Pancreas (tissue), 10 donors: ENCODE measurements at regions not wholly inside any gene's neighbourhood (a gene's known extent, or its start where the extent isn't known, plus 50 kb on each side); places are given as distances from the start of the nearest gene placed in this dataset.

Source experiments
- ATAC-seq, 4 donors: fragments of 200-7000 bp; cut with Tn5 transposase; one replicate each; pipeline versions ENCODE4 v1.8.0 to v1.9.1; 2020; ENCODE audit warnings: mild to moderate bottlenecking in 4 of 4, moderate library complexity in 4 of 4
- DNase-seq, 6 donors: peaks; one replicate each; pipeline ENCODE4 v3.0.0-alpha.2; 2020
- FAIRE-seq: peaks from 2 replicates; lab custom pipeline; 2012; peaks lifted over from hg19 to GRCh38; lab: Jason Lieb, UNC
- H3K27ac ChIP-seq, 4 donors: fragments of 200-600 bp; sonication (generic); 1 replicate in 3 of 4; 2 replicates in 1 of 4; pipeline versions ENCODE4 v1.5.0 to v1.8.0; 2020
- H3K27me3 ChIP-seq, 4 donors: fragments of 200-600 bp; one replicate each; pipeline ENCODE4 v1.8.0; 2021
- H3K36me3 ChIP-seq, 3 donors: fragments of 200-600 bp; sonication (generic) in 1 of 3; one replicate each; pipeline versions ENCODE4 v1.5.0 to v1.8.0; 2020 to 2021
- H3K4me1 ChIP-seq, 3 donors: fragments of 200-600 bp; one replicate each; pipeline ENCODE4 v1.8.0; 2021
- H3K4me3 ChIP-seq, 4 donors: fragments of 200-600 bp; sonication (generic) in 2 of 4; one replicate each; pipeline versions ENCODE4 v1.5.0 to v1.8.0; 2020 to 2021
- H3K9me3 ChIP-seq, 4 donors: fragments of 200-600 bp; one replicate each; pipeline ENCODE4 v1.8.0; 2021
- WGBS, 2 donors: extraction: QIAGEN DNeasy Blood & Tissue Kit; methylation state at CpG; one replicate each; pipeline ENCODE4 v1.1.7; 2013; 5-methylcytosine and 5-hydroxymethylcytosine counted together
- intact Hi-C, 3 donors: fragments of 100-400 bp; cut with DNase I; formaldehyde crosslinking; loops; one replicate each; pipeline versions ENCODE4 v1.11.1 to v1.14.2; 2022
- TF ChIP-seq, protein P1 (sequence below), 4 donors: fragments of 200-600 bp; sonication (generic) in 3 of 4; IDR thresholded peaks; one replicate each; pipeline versions ENCODE4 v1.5.0 to v1.8.0; 2021; ENCODE audit warnings: antibody characterized with exemption in 4 of 4
- donor health status: healthy with polysubstance abuse.
- donor health status: DM: no; HTN: no; CAD: no; lungs with moderate emphysema.
- donor health status: DM: no; HTN: no; CAD: no.
- donor health status: control.
- donor health status: control.
- donor health status: Bipolar disorder and iron deficiency.
- donor health status: DM: yes; HTN: yes; CAD: no.
- donor health status: DM: no; HTN: no; CAD: no.
- donor health status: DM: no; HTN: no; CAD: no.
- donor health status: DM: yes; HTN: yes; CAD: no.

DNA sequence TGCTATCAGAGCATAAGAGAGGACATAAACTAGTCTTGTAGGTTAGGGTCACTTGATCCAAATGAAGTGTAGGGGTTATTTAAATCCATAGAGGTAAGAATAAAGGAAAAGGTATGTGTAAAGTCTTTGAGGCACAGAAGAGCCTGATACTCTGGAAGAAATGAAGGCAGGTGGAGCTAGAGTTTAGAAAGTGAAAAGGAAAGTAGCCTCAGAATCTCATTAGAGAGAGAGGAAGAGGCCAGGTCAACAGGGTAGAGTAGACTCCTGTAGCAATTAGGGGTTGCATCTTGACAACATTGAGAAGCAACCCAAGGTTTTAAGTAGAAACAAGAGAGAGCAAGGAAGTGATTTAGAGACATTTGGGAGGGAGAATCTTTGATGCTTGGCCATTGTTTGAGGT is 235.2 kb upstream of the SOX9 start:
- FAIRE-seq (no peak), ATAC-seq (no peak), DNase-seq (no peak)
- Histone ChIP-seq H3K27me3 (no peaks in the 10 kb centered on the region), H3K9me3 (no peaks in the 10 kb centered on the region), H3K4me1 (no peaks in the 10 kb centered on the region), H3K27ac (no peak overlapping the region), H3K36me3 (no peaks in the 10 kb centered on the region), H3K4me3 (no peak overlapping the region)
- TF ChIP-seq, protein P1, sequence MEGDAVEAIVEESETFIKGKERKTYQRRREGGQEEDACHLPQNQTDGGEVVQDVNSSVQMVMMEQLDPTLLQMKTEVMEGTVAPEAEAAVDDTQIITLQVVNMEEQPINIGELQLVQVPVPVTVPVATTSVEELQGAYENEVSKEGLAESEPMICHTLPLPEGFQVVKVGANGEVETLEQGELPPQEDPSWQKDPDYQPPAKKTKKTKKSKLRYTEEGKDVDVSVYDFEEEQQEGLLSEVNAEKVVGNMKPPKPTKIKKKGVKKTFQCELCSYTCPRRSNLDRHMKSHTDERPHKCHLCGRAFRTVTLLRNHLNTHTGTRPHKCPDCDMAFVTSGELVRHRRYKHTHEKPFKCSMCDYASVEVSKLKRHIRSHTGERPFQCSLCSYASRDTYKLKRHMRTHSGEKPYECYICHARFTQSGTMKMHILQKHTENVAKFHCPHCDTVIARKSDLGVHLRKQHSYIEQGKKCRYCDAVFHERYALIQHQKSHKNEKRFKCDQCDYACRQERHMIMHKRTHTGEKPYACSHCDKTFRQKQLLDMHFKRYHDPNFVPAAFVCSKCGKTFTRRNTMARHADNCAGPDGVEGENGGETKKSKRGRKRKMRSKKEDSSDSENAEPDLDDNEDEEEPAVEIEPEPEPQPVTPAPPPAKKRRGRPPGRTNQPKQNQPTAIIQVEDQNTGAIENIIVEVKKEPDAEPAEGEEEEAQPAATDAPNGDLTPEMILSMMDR (IDR thresholded peaks at IDR 0.05), result no peak
- intact Hi-C loops, result no loop called here

DNA sequence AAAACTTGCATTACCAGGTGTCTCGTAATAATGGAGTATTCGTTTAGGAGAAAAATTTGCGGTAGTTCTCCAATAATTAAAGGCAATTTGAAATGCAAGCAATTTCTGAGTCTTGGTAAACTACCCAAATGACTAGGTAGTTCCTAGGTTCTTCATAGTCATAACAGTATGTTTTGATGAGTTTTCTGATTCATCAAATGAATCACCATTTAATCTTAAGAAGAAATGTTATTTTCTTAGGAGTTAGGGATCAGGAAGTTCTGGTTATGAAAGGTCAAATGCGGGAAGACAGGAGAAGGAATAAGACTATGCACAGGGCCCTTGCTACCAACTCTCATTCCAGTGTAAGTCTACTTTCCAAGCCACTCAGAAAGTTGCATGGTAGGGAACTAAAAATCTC is 221.5 kb upstream of the SOX9 start:
- no peak for ATAC-seq
- Histone ChIP-seq H3K4me3 (no peak overlapping the region), H3K36me3 (no peaks in the 10 kb centered on the region), H3K9me3 (no peaks in the 10 kb centered on the region), H3K27ac (no peak overlapping the region), H3K27me3 (no peaks in the 10 kb centered on the region), H3K4me1 (no peaks in the 10 kb centered on the region)
- intact Hi-C loops, result no loop called here
- DNase-seq, result no peak
- FAIRE-seq, result no peak
- 91 to 94% methylated on average over 4 of the region's 4 CpGs for WGBS, 2 donors
- TF ChIP-seq, protein P1 (IDR thresholded peaks at IDR 0.05), result no peak

DNA sequence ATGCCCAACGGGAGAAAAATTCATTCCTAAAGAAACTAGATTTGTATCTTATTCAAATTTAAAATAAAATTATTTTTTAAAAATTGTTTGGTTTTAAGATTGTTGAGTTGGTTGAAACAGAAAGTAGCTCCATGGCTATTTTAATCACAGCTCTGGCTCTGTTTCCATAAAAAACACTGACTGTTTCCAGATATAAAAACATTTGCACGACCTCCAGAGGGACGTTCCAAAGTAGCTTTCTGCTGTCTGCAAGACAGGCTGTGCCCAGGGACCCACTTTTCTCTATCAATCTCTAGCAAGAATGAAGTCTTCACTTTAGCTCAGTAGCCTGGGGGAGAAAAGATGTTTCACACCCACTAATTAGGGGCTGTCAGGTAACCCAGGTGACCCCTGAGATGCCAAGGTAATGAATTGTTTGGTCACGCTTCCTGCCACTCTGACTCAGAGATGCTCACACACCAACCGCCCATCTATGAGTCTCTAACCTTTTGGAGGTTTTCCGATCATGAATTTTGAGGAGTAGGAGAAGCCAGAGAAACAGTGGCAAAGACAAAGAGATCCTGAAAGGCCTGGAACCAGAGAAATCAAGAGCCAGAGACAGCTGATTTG is 220.1 kb upstream of the SOX9 start:
- Histone ChIP-seq H3K9me3 (no peaks in the 10 kb centered on the region), H3K27ac (no peak overlapping the region), H3K4me1 (no peaks in the 10 kb centered on the region), H3K4me3 (no peak overlapping the region), H3K27me3 (no peaks in the 10 kb centered on the region), H3K36me3 (no peaks in the 10 kb centered on the region)
- FAIRE-seq (no peak), ATAC-seq (no peak), DNase-seq (no peak)
- 84 to 89% methylated on average over 6 of the region's 6 CpGs for WGBS, 2 donors
- intact Hi-C loops, result no loop called here
- TF ChIP-seq, protein P1 (IDR thresholded peaks at IDR 0.05), result no peak

DNA sequence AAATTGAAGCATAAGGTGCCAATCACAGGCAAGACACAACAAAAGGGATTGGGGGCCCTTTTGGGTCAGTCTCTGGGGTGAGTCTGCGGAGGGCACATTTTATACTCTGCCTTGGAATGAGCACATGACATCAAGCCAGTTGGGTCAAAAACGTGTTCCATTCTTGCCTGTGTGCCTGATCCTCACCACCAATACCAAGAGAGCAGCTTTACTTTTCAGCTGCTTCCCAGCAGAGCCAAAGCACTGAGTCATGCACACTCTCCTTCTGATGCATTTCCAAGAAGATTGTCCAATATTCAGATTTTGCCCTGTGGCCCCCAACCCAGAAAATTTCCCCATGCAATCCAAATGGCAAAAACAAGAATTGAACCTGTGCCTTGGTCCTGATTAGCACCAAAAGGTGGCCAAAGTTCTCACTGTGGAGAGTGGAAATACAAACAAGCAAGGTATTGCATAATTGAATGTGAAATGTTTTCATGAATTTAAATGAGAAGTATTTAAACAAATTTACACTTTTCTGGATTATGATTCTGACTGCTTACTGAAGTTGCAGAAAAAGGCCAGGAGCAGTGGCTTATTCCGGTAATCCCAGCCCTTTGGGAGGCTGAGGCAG is 217.8 kb upstream of the SOX9 start:
- Histone ChIP-seq H3K36me3 (no peaks in the 10 kb centered on the region), H3K4me1 (no peaks in the 10 kb centered on the region), H3K27ac (no peak overlapping the region), H3K4me3 (no peak overlapping the region), H3K27me3 (no peaks in the 10 kb centered on the region), H3K9me3 (no peaks in the 10 kb centered on the region)
- TF ChIP-seq, protein P1 (IDR thresholded peaks at IDR 0.05), result no peak
- no peak for DNase-seq
- ATAC-seq, result no peak
- 74 to 84% methylated on average over 3 of the region's 3 CpGs for WGBS, 2 donors
- intact Hi-C loops, result no loop called here
- FAIRE-seq, result no peak

DNA sequence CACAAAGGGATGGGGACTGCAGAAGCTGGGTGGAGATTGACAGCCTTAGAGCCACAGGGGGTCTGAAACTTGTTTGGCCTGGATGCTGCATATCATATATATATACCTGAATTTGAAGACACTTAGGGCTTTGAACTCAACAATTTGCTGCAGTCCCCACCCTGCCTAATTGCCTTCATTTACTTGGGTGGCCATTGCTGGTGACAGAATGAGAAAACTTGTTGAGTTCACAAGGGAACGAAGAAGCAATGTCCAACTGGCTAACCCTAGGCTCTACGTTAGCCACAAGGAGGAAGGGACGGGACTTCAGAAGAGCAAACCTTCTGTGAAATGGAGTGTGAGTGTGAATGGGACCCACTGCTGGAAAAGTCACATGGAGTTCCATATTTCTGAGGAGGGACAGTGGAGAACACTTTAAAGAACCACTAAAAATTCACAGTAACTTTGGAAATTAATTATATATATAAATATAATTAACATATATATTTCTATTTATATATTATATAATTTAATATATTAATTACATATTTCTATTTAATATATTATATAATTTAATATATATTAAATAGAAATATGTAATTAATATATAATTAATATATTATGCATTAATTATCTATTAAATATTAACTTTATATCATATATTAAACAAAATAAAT is 215.3 kb upstream of the SOX9 start:
- Histone ChIP-seq H3K36me3 (no peaks in the 10 kb centered on the region), H3K9me3 (no peaks in the 10 kb centered on the region), H3K27me3 (no peaks in the 10 kb centered on the region), H3K4me1 (peaks cover 0 to 9% (median 6%) of the 10 kb centered on the region in 3 donors), H3K27ac (no peak overlapping the region), H3K4me3 (no peak overlapping the region)
- WGBS, 2 donors, result 95 to 100% methylated on average over 3 of the region's 3 CpGs
- DNase-seq (no peak), ATAC-seq (no peak), FAIRE-seq (no peak)
- intact Hi-C loops, result no loop called here
- TF ChIP-seq, protein P1 (IDR thresholded peaks at IDR 0.05), result no peak
